CD14-positive monocyte (primary cell): ENCODE measurements at regions not wholly inside any gene's neighbourhood (a gene's known extent, or its start where the extent isn't known, plus 50 kb on each side); places are given as distances from the start of the nearest gene placed in this dataset.

Experiments used
- DNase-seq, 3 donors: peaks; one replicate each; pipeline ENCODE4 v3.0.0-alpha.2; 2011 to 2022
- H2AFZ ChIP-seq: 2 replicates; pipeline ENCODE4 v1.6.0; 2012; ENCODE audit warnings: mild to moderate bottlenecking, low read depth, low read length, inconsistent platforms; ENCODE audit not compliant: insufficient read depth, poor library complexity, severe bottlenecking
- H3K27ac ChIP-seq, 2 donors: 1 replicate in 1 of 2; 2 replicates in 1 of 2; pipeline ENCODE4 v1.5.1; 2012 to 2013; ENCODE audit warnings: low read length in 2 of 2, control low read depth in 1 of 2, inconsistent platforms in 1 of 2, low read depth in 1 of 2, mild to moderate bottlenecking in 1 of 2
- H3K27me3 ChIP-seq, 2 donors: one replicate each; pipeline versions ENCODE4 v1.6.0 to v1.6.1; 2011 to 2013; ENCODE audit warnings: low read length in 2 of 2; ENCODE audit not compliant: control insufficient read depth in 2 of 2, insufficient read depth in 2 of 2
- H3K36me3 ChIP-seq, 2 donors: replicated peaks in 1 of 2; 1 replicate in 1 of 2; 2 replicates in 1 of 2; pipeline versions ENCODE4 v1.5.1 to v1.6.1; 2012 to 2013; ENCODE audit warnings: low read length in 2 of 2, control low read depth in 1 of 2, inconsistent platforms in 1 of 2, mild to moderate bottlenecking in 1 of 2; ENCODE audit not compliant: insufficient read depth in 2 of 2, control insufficient read depth in 1 of 2
- H3K4me1 ChIP-seq, 2 donors: 1 replicate in 1 of 2; 2 replicates in 1 of 2; pipeline versions ENCODE4 v1.5.1 to v1.6.1; 2012 to 2013; ENCODE audit warnings: low read length in 2 of 2, control low read depth in 1 of 2, inconsistent platforms in 1 of 2, mild to moderate bottlenecking in 1 of 2, moderate library complexity in 1 of 2; ENCODE audit not compliant: insufficient read depth in 2 of 2, control insufficient read depth in 1 of 2
- H3K4me2 ChIP-seq: replicated peaks from 2 replicates; pipeline ENCODE3; 2012; ENCODE audit warnings: low read length, moderate library complexity, mild to moderate bottlenecking; ENCODE audit not compliant: poor library complexity, severe bottlenecking; ENCODE audit errors: extremely low read depth
- H3K4me3 ChIP-seq, 3 experiments: fragments of 200-600 bp in 1 of 3; sonication (generic) in 1 of 3; replicated peaks in 1 of 3; 1 replicate in 2 of 3; 2 replicates in 1 of 3; pipeline ENCODE4 v1.5.1; 2011 to 2013; ENCODE audit warnings: low read length in 3 of 3, mild to moderate bottlenecking in 3 of 3, control low read depth in 2 of 3, low read depth in 2 of 3, inconsistent platforms in 1 of 3, moderate library complexity in 1 of 3
- H3K79me2 ChIP-seq: 2 replicates; pipeline ENCODE4 v1.6.0; 2012; ENCODE audit warnings: mild to moderate bottlenecking, control low read depth, inconsistent platforms, low read length, moderate library complexity; ENCODE audit not compliant: insufficient read depth
- H3K9ac ChIP-seq: 2 replicates; pipeline ENCODE4 v1.6.0; 2017; ENCODE audit warnings: low read length, mild to moderate bottlenecking; ENCODE audit not compliant: insufficient read depth, poor library complexity, severe bottlenecking
- H3K9me3 ChIP-seq, 2 donors: replicated peaks in 1 of 2; 1 replicate in 1 of 2; 2 replicates in 1 of 2; pipeline versions ENCODE4 v1.5.1 to v1.6.1; 2012 to 2013; ENCODE audit warnings: low read length in 2 of 2, control low read depth in 1 of 2; ENCODE audit not compliant: control insufficient read depth in 1 of 2, insufficient read depth in 1 of 2
- H4K20me1 ChIP-seq: 2 replicates; pipeline ENCODE4 v1.6.0; 2012; ENCODE audit warnings: mild to moderate bottlenecking, low read length, control low read depth, moderate library complexity; ENCODE audit not compliant: insufficient read depth
- H3K27ac Mint-ChIP-seq, 7 donors: one replicate each; pipeline ENCODE4 v1.8.0; 2020; ENCODE audit warnings: mild to moderate bottlenecking in 7 of 7, mixed read lengths in 7 of 7, moderate library complexity in 6 of 7, inconsistent platforms in 2 of 7
- H3K27me3 Mint-ChIP-seq, 3 donors: one replicate each; pipeline ENCODE4 v1.8.0; 2021 to 2022; ENCODE audit warnings: low read depth in 3 of 3, mild to moderate bottlenecking in 3 of 3, mixed read lengths in 3 of 3, moderate library complexity in 3 of 3, inconsistent platforms in 1 of 3
- H3K36me3 Mint-ChIP-seq, 2 donors: one replicate each; pipeline ENCODE4 v1.8.0; 2020; ENCODE audit warnings: mixed read lengths in 2 of 2, inconsistent platforms in 1 of 2, mild to moderate bottlenecking in 1 of 2
- H3K4me1 Mint-ChIP-seq: one replicate; pipeline ENCODE4 v1.8.0; 2020; ENCODE audit warnings: mild to moderate bottlenecking, mixed read lengths
- H3K4me3 Mint-ChIP-seq, 2 donors: one replicate each; pipeline ENCODE4 v1.8.0; 2020; ENCODE audit warnings: mild to moderate bottlenecking in 2 of 2, mixed read lengths in 2 of 2, moderate library complexity in 1 of 2
- H3K9me3 Mint-ChIP-seq, 7 donors: one replicate each; pipeline ENCODE4 v1.8.0; 2020 to 2022; ENCODE audit warnings: mixed read lengths in 7 of 7, mild to moderate bottlenecking in 6 of 7, moderate library complexity in 6 of 7, inconsistent platforms in 2 of 7
- WGBS: methylation state at CpG from one replicate; pipeline ENCODE4 v1.1.5; 2013; ENCODE audit warnings: missing lambda C conversion rate; ENCODE audit not compliant: insufficient coverage; 5-methylcytosine and 5-hydroxymethylcytosine counted together
- intact Hi-C, 2 donors: fragments of 100-400 bp; cut with micrococcal nuclease; formaldehyde crosslinking; loops; one replicate each; pipeline versions ENCODE4 v1.15.0 to v1.15.1; 2023
- TF ChIP-seq, protein P1 (sequence below): fragments of 200-600 bp; IDR thresholded peaks from one replicate; pipeline ENCODE4 v1.8.0; 2022; ENCODE audit warnings: antibody characterized with exemption, mild to moderate bottlenecking

DNA sequence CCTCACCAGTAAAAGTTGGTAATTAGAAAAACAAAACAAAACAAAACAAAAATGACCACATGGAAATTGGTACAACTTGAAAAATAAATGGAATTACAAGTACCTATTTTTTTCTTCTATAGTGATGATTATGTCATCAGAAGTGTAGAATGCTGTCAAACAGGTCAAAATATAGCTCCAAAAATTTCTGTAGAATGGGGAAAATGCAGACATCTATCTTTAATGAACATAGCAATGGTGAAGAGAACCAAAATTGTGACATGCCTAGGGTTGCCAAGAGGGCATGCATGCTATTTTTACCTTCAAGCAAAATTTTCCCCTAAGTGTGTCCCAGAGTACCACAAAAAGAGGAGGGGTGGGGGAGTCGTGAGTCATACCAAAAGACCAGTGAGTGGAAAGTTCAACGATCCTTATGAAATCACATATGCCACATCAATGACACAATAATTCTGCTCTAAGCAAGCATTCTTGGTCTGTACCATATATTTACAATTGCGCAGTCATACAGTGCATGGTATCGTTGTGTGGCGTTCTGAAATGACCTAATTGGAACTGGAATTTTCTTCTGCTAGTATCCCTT lies 1436.4 kb downstream of the SUCLG1 start:
- H3K4me1 Mint-ChIP-seq = no peaks in the 10 kb centered on the region
- Histone ChIP-seq H3K79me2 (no peaks in the 10 kb centered on the region), H3K4me3 (no peak overlapping the region), H3K4me1 (no peaks in the 10 kb centered on the region), H3K27me3 (no peaks in the 10 kb centered on the region), H3K36me3 (no peaks in the 10 kb centered on the region), H3K4me2 (no peak overlapping the region), H2AFZ (no peak overlapping the region), H3K27ac (no peak overlapping the region), H3K9ac (no peak overlapping the region), H4K20me1 (no peaks in the 10 kb centered on the region), H3K9me3 (peaks cover 0 to 14% of the 10 kb centered on the region in 2 donors)
- no CpG with 5 or more reads among the region's 5 CpGs for WGBS
- H3K27ac Mint-ChIP-seq = no peak overlapping the region
- TF ChIP-seq, protein P1, sequence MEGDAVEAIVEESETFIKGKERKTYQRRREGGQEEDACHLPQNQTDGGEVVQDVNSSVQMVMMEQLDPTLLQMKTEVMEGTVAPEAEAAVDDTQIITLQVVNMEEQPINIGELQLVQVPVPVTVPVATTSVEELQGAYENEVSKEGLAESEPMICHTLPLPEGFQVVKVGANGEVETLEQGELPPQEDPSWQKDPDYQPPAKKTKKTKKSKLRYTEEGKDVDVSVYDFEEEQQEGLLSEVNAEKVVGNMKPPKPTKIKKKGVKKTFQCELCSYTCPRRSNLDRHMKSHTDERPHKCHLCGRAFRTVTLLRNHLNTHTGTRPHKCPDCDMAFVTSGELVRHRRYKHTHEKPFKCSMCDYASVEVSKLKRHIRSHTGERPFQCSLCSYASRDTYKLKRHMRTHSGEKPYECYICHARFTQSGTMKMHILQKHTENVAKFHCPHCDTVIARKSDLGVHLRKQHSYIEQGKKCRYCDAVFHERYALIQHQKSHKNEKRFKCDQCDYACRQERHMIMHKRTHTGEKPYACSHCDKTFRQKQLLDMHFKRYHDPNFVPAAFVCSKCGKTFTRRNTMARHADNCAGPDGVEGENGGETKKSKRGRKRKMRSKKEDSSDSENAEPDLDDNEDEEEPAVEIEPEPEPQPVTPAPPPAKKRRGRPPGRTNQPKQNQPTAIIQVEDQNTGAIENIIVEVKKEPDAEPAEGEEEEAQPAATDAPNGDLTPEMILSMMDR = no peak
- H3K9me3 Mint-ChIP-seq = peaks cover 0 to 7% (median 3%) of the 10 kb centered on the region in 7 donors
- DNase-seq = no peak
- intact Hi-C loops = no loop called here
- no peak overlapping the region for H3K4me3 Mint-ChIP-seq
- H3K27me3 Mint-ChIP-seq = no peaks in the 10 kb centered on the region
- no peaks in the 10 kb centered on the region for H3K36me3 Mint-ChIP-seq

DNA sequence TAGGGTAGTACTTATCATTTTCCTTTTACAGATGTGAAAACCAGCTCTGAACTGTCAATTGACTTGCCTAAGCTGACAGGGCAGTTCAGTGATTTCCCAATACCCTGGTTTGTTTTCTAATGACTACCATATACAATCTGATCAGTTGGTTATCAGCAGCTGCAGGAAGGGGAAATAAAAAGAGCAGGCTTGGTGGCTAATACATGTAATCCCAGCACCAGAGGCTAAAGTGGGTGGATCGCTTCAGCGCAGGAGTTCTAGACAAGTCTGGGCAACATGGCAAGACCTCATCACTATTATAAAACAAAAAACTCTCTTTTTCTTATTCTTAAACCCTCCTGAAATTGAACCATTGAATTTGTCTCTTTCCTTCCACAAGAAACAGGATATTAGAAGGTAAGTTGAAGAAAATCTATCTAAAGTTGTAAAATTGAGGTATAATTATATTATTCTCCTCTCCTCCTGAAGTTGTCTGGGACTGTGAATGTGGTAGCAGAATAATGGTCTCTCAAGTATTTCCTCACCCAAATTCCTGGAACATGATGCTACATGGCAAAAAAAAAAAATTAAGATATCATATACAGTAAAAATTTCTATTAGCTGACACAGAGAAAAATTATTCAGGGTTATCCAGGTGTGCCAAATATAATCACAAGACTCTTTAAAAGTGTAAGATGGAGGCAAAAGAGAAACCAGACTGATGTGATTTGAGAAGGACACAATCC lies 1441.6 kb downstream of the SUCLG1 start:
- Mint-ChIP-seq H3K27ac (no peak overlapping the region), H3K36me3 (no peaks in the 10 kb centered on the region), H3K4me3 (no peak overlapping the region), H3K9me3 (peaks cover 0 to 7% (median 2%) of the 10 kb centered on the region in 7 donors), H3K4me1 (no peaks in the 10 kb centered on the region), H3K27me3 (no peaks in the 10 kb centered on the region)
- H3K36me3 ChIP-seq = no peaks in the 10 kb centered on the region
- no peaks in the 10 kb centered on the region for H4K20me1 ChIP-seq
- WGBS = no CpG with 5 or more reads among the region's 2 CpGs
- no peak overlapping the region for H2AFZ ChIP-seq
- H3K4me2 ChIP-seq = no peak overlapping the region
- H3K9me3 ChIP-seq = peaks cover 0 to 6% of the 10 kb centered on the region in 2 donors
- H3K4me1 ChIP-seq = no peaks in the 10 kb centered on the region
- H3K27me3 ChIP-seq = no peaks in the 10 kb centered on the region
- no peak for DNase-seq
- intact Hi-C loops = no loop called here
- H3K9ac ChIP-seq = no peak overlapping the region
- no peak overlapping the region for H3K27ac ChIP-seq
- TF ChIP-seq, protein P1 = no peak
- H3K79me2 ChIP-seq = no peaks in the 10 kb centered on the region
- H3K4me3 ChIP-seq = no peak overlapping the region
